A549 (cell line): ENCODE measurements at regions not wholly inside any gene's neighbourhood (a gene's known extent, or its start where the extent isn't known, plus 50 kb on each side); places are given as distances from the start of the nearest gene placed in this dataset.

Experiments used
- ATAC-seq, 2 experiments: fragments of 200-7000 bp in 1 of 2; fragments of >200 bp in 1 of 2; cut with Nextera tagmentation in 1 of 2; cut with Tn5 transposase in 1 of 2; 3 replicates each; pipeline versions ENCODE4 v1.8.0 to v1.9.1; 2018 to 2020; ENCODE audit warnings: mild to moderate bottlenecking in 1 of 2, moderate library complexity in 1 of 2
- CTCF ChIA-PET: fragments of 300-600 bp; sonication (Branson Sonifier 250); formaldehyde crosslinking; extraction: SDS; loops from one replicate; lab custom pipeline; 2021; ENCODE audit warnings: antibody characterized with exemption, inconsistent platforms; lab: Yijun Ruan, JAX
- POLR2A ChIA-PET: fragments of 350-600 bp; formaldehyde crosslinking; extraction: SDS; loops from one replicate; lab custom pipeline; 2021; ENCODE audit warnings: antibody characterized with exemption, inconsistent platforms; lab: Yijun Ruan, JAX
- DNase-seq, 2 experiments: peaks; one replicate each; pipeline versions ENCODE4 v3.0.0 to v3.0.0-alpha.2; 2011 to 2016; ENCODE audit warnings: low read depth in 1 of 2, low spot score in 1 of 2
- FAIRE-seq: peaks from 2 replicates; lab custom pipeline; 2011; peaks lifted over from hg19 to GRCh38; lab: Jason Lieb, UNC
- H3K27ac ChIP-seq, 2 experiments: fragments of >200 bp; sonication (Bioruptor Twin); formaldehyde crosslinking; 3 replicates each; pipeline ENCODE4 v1.5.1; 2016 to 2017
- H3K4me1 ChIP-seq: fragments of >200 bp; sonication (Bioruptor Twin); formaldehyde crosslinking; 3 replicates; pipeline ENCODE4 v1.6.1; 2016
- H3K4me2 ChIP-seq: fragments of >200 bp; sonication (Bioruptor Twin); formaldehyde crosslinking; 3 replicates; pipeline ENCODE4 v1.6.1; 2016
- H3K4me3 ChIP-seq: fragments of >200 bp; sonication (Bioruptor Twin); formaldehyde crosslinking; 3 replicates; pipeline ENCODE4 v1.5.1; 2016
- H3K9me3 ChIP-seq: fragments of >200 bp; sonication (Bioruptor Twin); formaldehyde crosslinking; 3 replicates; pipeline ENCODE4 v1.6.1; 2016
- ATOH8 ChIP-seq: fragments of 250-450 bp; sonication (Bioruptor Pico); IDR thresholded peaks from 2 replicates; pipeline ENCODE4 v1.5.0; 2020; ENCODE audit warnings: low read depth, mild to moderate bottlenecking, moderate library complexity
- CBX8 ChIP-seq: fragments of 200-600 bp; sonication (generic); IDR thresholded peaks from 2 replicates; pipeline ENCODE4 v1.6.1; 2016
- CEBPB ChIP-seq, 2 experiments: fragments of >200 bp in 1 of 2; sonication (Bioruptor Twin) in 1 of 2; formaldehyde crosslinking in 1 of 2; IDR thresholded peaks; 2 replicates each; pipeline ENCODE4 v1.6.1; 2012 to 2016
- CHD2 ChIP-seq: fragments of 150-350 bp; IDR thresholded peaks from 2 replicates; pipeline ENCODE4 v1.6.1; 2014; ENCODE audit warnings: low read length; ENCODE audit not compliant: partially characterized antibody
- CHD4 ChIP-seq: fragments of 200-600 bp; sonication (generic); IDR thresholded peaks from 2 replicates; pipeline ENCODE4 v1.6.1; 2016; ENCODE audit warnings: antibody characterized with exemption, mild to moderate bottlenecking, borderline replicate concordance
- CTCF ChIP-seq: fragments of >200 bp; sonication (Bioruptor Twin); formaldehyde crosslinking; IDR thresholded peaks from 3 replicates; pipeline ENCODE4 v1.5.1; 2016
- EHF ChIP-seq: fragments of 250-450 bp; sonication (Bioruptor Pico); IDR thresholded peaks from 2 replicates; pipeline ENCODE4 v1.5.0; 2020; ENCODE audit warnings: mild to moderate bottlenecking
- EHMT2 ChIP-seq: fragments of 200-600 bp; sonication (generic); IDR thresholded peaks from 2 replicates; pipeline ENCODE4 v1.6.1; 2016; ENCODE audit warnings: antibody characterized with exemption, low read depth, mild to moderate bottlenecking, moderate library complexity
- FOSB ChIP-seq: fragments of 250-450 bp; sonication (Bioruptor Pico); IDR thresholded peaks from 2 replicates; pipeline ENCODE4 v1.5.0; 2020; ENCODE audit warnings: mild to moderate bottlenecking, moderate library complexity
- FOSL2 ChIP-seq, 2 experiments: fragments of 450-650 bp in 1 of 2; fragments of >200 bp in 1 of 2; sonication (Bioruptor Twin) in 1 of 2; formaldehyde crosslinking; IDR thresholded peaks; 2 replicates each; pipeline versions ENCODE4 v1.5.0 to v1.6.1; 2016 to 2020; ENCODE audit warnings: mild to moderate bottlenecking in 1 of 2, moderate library complexity in 1 of 2
- HOXA7 ChIP-seq: fragments of 250-450 bp; sonication (Bioruptor Pico); IDR thresholded peaks from 2 replicates; pipeline ENCODE4 v1.5.0; 2020; ENCODE audit warnings: mild to moderate bottlenecking, moderate library complexity
- HOXB5 ChIP-seq: fragments of 250-450 bp; sonication (Bioruptor Pico); IDR thresholded peaks from 2 replicates; pipeline ENCODE4 v1.5.0; 2020; ENCODE audit warnings: mild to moderate bottlenecking, moderate library complexity
- JUN ChIP-seq, 2 experiments: fragments of >200 bp; sonication (Bioruptor Twin); formaldehyde crosslinking; IDR thresholded peaks; 2 replicates in 1 of 2; 3 replicates in 1 of 2; pipeline ENCODE4 v1.6.1; 2016 to 2017
- KDM5A ChIP-seq: fragments of 200-600 bp; sonication (generic); IDR thresholded peaks from 2 replicates; pipeline ENCODE4 v1.6.1; 2016; ENCODE audit warnings: antibody characterized with exemption, mild to moderate bottlenecking
- PHF8 ChIP-seq: fragments of 200-600 bp; sonication (generic); IDR thresholded peaks from 2 replicates; pipeline ENCODE4 v1.6.1; 2016; ENCODE audit warnings: low read depth, mild to moderate bottlenecking, antibody characterized with exemption, moderate library complexity, borderline replicate concordance
- POLR2AphosphoS2 ChIP-seq: conservative IDR thresholded peaks from 2 replicates; pipeline ENCODE4 v1.6.1; 2012; ENCODE audit warnings: low read length, improper control_type of control experiment, inconsistent platforms
- SREBF2 ChIP-seq: fragments of 450-650 bp; IDR thresholded peaks from 2 replicates; pipeline ENCODE4 v1.6.1; 2014; ENCODE audit warnings: mild to moderate bottlenecking, moderate library complexity
- TFCP2L1 ChIP-seq: fragments of 250-450 bp; sonication (Bioruptor Pico); IDR thresholded peaks from 2 replicates; pipeline ENCODE4 v1.5.0; 2021; ENCODE audit warnings: mild to moderate bottlenecking
- TP53 ChIP-seq: fragments of 250-450 bp; sonication (Bioruptor Pico); IDR thresholded peaks from 2 replicates; pipeline ENCODE4 v1.5.0; 2021; ENCODE audit warnings: mild to moderate bottlenecking, moderate library complexity
- WGBS: methylation state at CpG from one replicate; pipeline ENCODE4 v1.1.6; 2017; ENCODE audit errors: missing lambda C conversion rate; 5-methylcytosine and 5-hydroxymethylcytosine counted together
- TF ChIP-seq, protein P1 (sequence below): IDR thresholded peaks from 2 replicates; pipeline ENCODE4 v1.6.1; 2012; ENCODE audit warnings: low read depth, borderline replicate concordance
- TF ChIP-seq, protein P2 (sequence below): fragments of >200 bp; sonication (Bioruptor Twin); formaldehyde crosslinking; IDR thresholded peaks from 3 replicates; pipeline ENCODE4 v1.6.1; 2016
- TF ChIP-seq, protein P3 (sequence below): fragments of 150-350 bp; IDR thresholded peaks from 2 replicates; pipeline ENCODE4 v1.6.1; 2014; ENCODE audit warnings: low read depth, mild to moderate bottlenecking, low read length
- TF ChIP-seq, protein P4 (sequence below): IDR thresholded peaks from 2 replicates; pipeline ENCODE4 v1.6.1; 2012

GRCh38 chr12:81958406-81958805 is 199.3 kb upstream of the PPFIA2 start:
- FAIRE-seq: no peak
- H3K27ac ChIP-seq: no peak overlapping the region
- no peak overlapping the region for H3K4me2 ChIP-seq
- 0% methylated on average over 1 of the region's 1 CpG for WGBS
- ChIA-PET CTCF (no interaction called here), POLR2A (no interaction called here)
- H3K4me3 ChIP-seq: no peak overlapping the region
- no peak for ATAC-seq
- no peak for DNase-seq
- H3K4me1 ChIP-seq: no peaks in the 10 kb centered on the region
- no peaks in the 10 kb centered on the region for H3K9me3 ChIP-seq
- TF ChIP-seq, protein P1, sequence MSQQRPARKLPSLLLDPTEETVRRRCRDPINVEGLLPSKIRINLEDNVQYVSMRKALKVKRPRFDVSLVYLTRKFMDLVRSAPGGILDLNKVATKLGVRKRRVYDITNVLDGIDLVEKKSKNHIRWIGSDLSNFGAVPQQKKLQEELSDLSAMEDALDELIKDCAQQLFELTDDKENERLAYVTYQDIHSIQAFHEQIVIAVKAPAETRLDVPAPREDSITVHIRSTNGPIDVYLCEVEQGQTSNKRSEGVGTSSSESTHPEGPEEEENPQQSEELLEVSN: no peak
- TF ChIP-seq CTCF (no peak), KDM5A (no peak), TFCP2L1 (CRISPR knock-in tag) (no peak), SREBF2 (no peak), PHF8 (no peak), FOSB (CRISPR knock-in tag) (no peak)

GRCh38 chr12:81957631-81958030 is 198.5 kb upstream of the PPFIA2 start:
- POLR2A ChIA-PET: no interaction called here
- H3K4me3 ChIP-seq: no peak overlapping the region
- ATAC-seq (no peak), FAIRE-seq (no peak), DNase-seq (no peak)
- TF ChIP-seq EHMT2: no peak
- no peak for TF ChIP-seq TP53 (CRISPR knock-in tag)
- TF ChIP-seq ATOH8 (CRISPR knock-in tag): no peak
- TF ChIP-seq CBX8: no peak
- TF ChIP-seq POLR2AphosphoS2: no peak
- no peak for TF ChIP-seq CHD2
- TF ChIP-seq, protein P2, sequence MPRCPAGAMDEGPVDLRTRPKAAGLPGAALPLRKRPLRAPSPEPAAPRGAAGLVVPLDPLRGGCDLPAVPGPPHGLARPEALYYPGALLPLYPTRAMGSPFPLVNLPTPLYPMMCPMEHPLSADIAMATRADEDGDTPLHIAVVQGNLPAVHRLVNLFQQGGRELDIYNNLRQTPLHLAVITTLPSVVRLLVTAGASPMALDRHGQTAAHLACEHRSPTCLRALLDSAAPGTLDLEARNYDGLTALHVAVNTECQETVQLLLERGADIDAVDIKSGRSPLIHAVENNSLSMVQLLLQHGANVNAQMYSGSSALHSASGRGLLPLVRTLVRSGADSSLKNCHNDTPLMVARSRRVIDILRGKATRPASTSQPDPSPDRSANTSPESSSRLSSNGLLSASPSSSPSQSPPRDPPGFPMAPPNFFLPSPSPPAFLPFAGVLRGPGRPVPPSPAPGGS: no peak
- no peak for TF ChIP-seq TFCP2L1 (CRISPR knock-in tag)
- no peak overlapping the region for H3K4me2 ChIP-seq
- H3K4me1 ChIP-seq: no peaks in the 10 kb centered on the region
- CTCF ChIA-PET: no interaction called here
- H3K27ac ChIP-seq: no peak overlapping the region
- no peaks in the 10 kb centered on the region for H3K9me3 ChIP-seq

DNA sequence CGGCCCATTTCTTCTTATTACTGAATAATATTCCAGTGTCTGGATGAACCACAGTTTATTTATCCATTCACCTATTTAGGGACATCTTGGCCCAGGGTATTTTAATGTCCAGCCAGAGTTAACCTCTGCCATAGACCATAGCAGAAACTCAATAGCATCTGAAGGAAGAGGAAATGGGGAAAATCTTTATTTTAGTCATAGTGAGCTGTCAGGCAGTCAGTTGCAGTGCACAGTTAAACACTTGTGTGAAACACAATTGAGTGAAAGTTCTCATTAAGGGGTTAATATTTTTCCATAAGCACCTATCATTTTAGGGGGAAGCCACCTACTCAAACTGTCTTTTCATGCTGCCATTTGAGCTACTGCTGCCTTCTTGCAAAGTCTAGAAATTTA is 197.3 kb upstream of the PPFIA2 start:
- CTCF ChIA-PET: no interaction called here
- WGBS: 53% methylated on average over 1 of the region's 1 CpG
- ATAC-seq (no peak), FAIRE-seq (no peak), DNase-seq (no peak)
- no peak overlapping the region for H3K27ac ChIP-seq
- POLR2A ChIA-PET: no interaction called here
- H3K4me2 ChIP-seq: no peak overlapping the region
- H3K4me1 ChIP-seq: no peaks in the 10 kb centered on the region
- no peaks in the 10 kb centered on the region for H3K9me3 ChIP-seq
- TF ChIP-seq, protein P3, sequence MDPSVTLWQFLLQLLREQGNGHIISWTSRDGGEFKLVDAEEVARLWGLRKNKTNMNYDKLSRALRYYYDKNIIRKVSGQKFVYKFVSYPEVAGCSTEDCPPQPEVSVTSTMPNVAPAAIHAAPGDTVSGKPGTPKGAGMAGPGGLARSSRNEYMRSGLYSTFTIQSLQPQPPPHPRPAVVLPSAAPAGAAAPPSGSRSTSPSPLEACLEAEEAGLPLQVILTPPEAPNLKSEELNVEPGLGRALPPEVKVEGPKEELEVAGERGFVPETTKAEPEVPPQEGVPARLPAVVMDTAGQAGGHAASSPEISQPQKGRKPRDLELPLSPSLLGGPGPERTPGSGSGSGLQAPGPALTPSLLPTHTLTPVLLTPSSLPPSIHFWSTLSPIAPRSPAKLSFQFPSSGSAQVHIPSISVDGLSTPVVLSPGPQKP: no peak
- TF ChIP-seq KDM5A (no peak), CBX8 (no peak), CHD4 (no peak), EHMT2 (no peak), JUN (IDR thresholded peaks at IDR 0.05) (no peak), EHF (CRISPR knock-in tag) (no peak), CEBPB (IDR thresholded peaks at IDR 0.05) (no peak), HOXB5 (CRISPR knock-in tag) (no peak), FOSL2 (IDR thresholded peaks at IDR 0.05) (no peak), FOSL2 (CRISPR knock-in tag; IDR thresholded peaks at IDR 0.05) (no peak), HOXA7 (CRISPR knock-in tag) (no peak)
- TF ChIP-seq, protein P4, sequence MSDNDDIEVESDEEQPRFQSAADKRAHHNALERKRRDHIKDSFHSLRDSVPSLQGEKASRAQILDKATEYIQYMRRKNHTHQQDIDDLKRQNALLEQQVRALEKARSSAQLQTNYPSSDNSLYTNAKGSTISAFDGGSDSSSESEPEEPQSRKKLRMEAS: no peak
- no peak overlapping the region for H3K4me3 ChIP-seq
